ENCODE measurements at regions not wholly inside any gene's neighbourhood (a gene's known extent, or its start where the extent isn't known, plus 50 kb on each side); places are given as distances from the start of the nearest gene placed in this dataset.

GRCh38 chr9:99300603-99301002, 78.5 kb downstream of the SEC61B start:
- Mint-ChIP-seq H3K36me3 (ENCODE audit: low read depth) (no peaks in the 10 kb centered on the region), H3K4me1 (ENCODE audit: low read depth) (peaks cover 25% of the 10 kb centered on the region), H3K9me3 (no peaks in the 10 kb centered on the region), H3K27ac (no peak overlapping the region), H3K4me3 (no peak overlapping the region), H3K27me3 (ENCODE audit: insufficient read depth) (peaks cover 8% of the 10 kb centered on the region)
- DNase-seq, result no peak
- TF ChIP-seq CTCF (IDR thresholded peaks at IDR 0.05), result no peak

GRCh38 chr9:99303177-99303576, 81.1 kb downstream of the SEC61B start:
- H3K27me3 Mint-ChIP-seq (ENCODE audit: insufficient read depth), result peaks cover 3% of the 10 kb centered on the region
- no peak for TF ChIP-seq CTCF (IDR thresholded peaks at IDR 0.05)
- H3K9me3 Mint-ChIP-seq, result no peaks in the 10 kb centered on the region
- no peak overlapping the region for H3K27ac Mint-ChIP-seq
- H3K36me3 Mint-ChIP-seq (ENCODE audit: low read depth), result no peaks in the 10 kb centered on the region
- H3K4me3 Mint-ChIP-seq, result no peak overlapping the region
- no peak for DNase-seq
- peaks cover 13% of the 10 kb centered on the region for H3K4me1 Mint-ChIP-seq (ENCODE audit: low read depth)

GRCh38 chr9:99305124-99305523, 83.0 kb downstream of the SEC61B start:
- Mint-ChIP-seq H3K9me3 (no peaks in the 10 kb centered on the region), H3K36me3 (ENCODE audit: low read depth) (no peaks in the 10 kb centered on the region), H3K4me3 (no peak overlapping the region), H3K27me3 (ENCODE audit: insufficient read depth) (peaks cover 3% of the 10 kb centered on the region), H3K4me1 (ENCODE audit: low read depth) (no peaks in the 10 kb centered on the region), H3K27ac (no peak overlapping the region)
- no peak for DNase-seq
- TF ChIP-seq CTCF (IDR thresholded peaks at IDR 0.05), result no peak

GRCh38 chr9:99305820-99306811, 84.0 kb downstream of the SEC61B start:
- DNase-seq, result no peak
- peaks cover 3% of the 10 kb centered on the region; the same call in 1 of the 2 replicates for H3K27me3 Mint-ChIP-seq (ENCODE audit: insufficient read depth)
- no peak for TF ChIP-seq CTCF (IDR thresholded peaks at IDR 0.05)
- H3K9me3 Mint-ChIP-seq, result no peaks in the 10 kb centered on the region
- H3K27ac Mint-ChIP-seq, result no peak overlapping the region
- H3K36me3 Mint-ChIP-seq (ENCODE audit: low read depth), result no peaks in the 10 kb centered on the region
- H3K4me1 Mint-ChIP-seq (ENCODE audit: low read depth), result no peaks in the 10 kb centered on the region
- no peak overlapping the region for H3K4me3 Mint-ChIP-seq

- Mint-ChIP-seq H3K36me3 (ENCODE audit: low read depth) (no peaks in the 10 kb centered on the region), H3K4me3 (no peak overlapping the region), H3K9me3 (no peaks in the 10 kb centered on the region), H3K27ac (no peak overlapping the region), H3K27me3 (ENCODE audit: insufficient read depth) (peaks cover 3% of the 10 kb centered on the region; the same call in 1 of the 2 replicates), H3K4me1 (ENCODE audit: low read depth) (no peaks in the 10 kb centered on the region)
- TF ChIP-seq CTCF (IDR thresholded peaks at IDR 0.05), result no peak
- DNase-seq, result no peak
Measured at GRCh38 chr9:99307851-99308250, 85.8 kb downstream of the SEC61B start.
